ENCODE measurements at regions not wholly inside any gene's neighbourhood (a gene's known extent, or its start where the extent isn't known, plus 50 kb on each side); places are given as distances from the start of the nearest gene placed in this dataset.

- no peak for TF ChIP-seq CTCF (IDR thresholded peaks at IDR 0.05; ENCODE audit: insufficient read depth, low read length)
- TF ChIP-seq REST (IDR thresholded peaks at IDR 0.05; ENCODE audit: insufficient replicate concordance, low read depth) = no peak
- no peak for TF ChIP-seq POLR2AphosphoS5 (IDR thresholded peaks at IDR 0.05; ENCODE audit: low read depth)
Observed at GRCh38 chr21:39093526-39093925, 89.7 kb downstream of the PSMG1 start.

Measured in HL-60 (cell line).